Kidney (tissue), 13 donors: ENCODE measurements at regions not wholly inside any gene's neighbourhood (a gene's known extent, or its start where the extent isn't known, plus 50 kb on each side); places are given as distances from the start of the nearest gene placed in this dataset.

Experiments
- DNase-seq, 5 donors: peaks; one replicate each; pipeline ENCODE4 v3.0.0-alpha.2; 2013 to 2020
- FAIRE-seq: peaks from 2 replicates; lab custom pipeline; 2012; peaks lifted over from hg19 to GRCh38; lab: Jason Lieb, UNC
- H3K27ac ChIP-seq, 2 donors: one replicate each; pipeline ENCODE4 v1.7.0; 2013; ENCODE audit warnings: low read depth in 2 of 2, low read length in 2 of 2, inconsistent platforms in 1 of 2
- H3K27me3 ChIP-seq: one replicate; pipeline ENCODE4 v1.7.1; 2013; ENCODE audit warnings: low read length, inconsistent platforms; ENCODE audit not compliant: control insufficient read depth, insufficient read depth
- H3K36me3 ChIP-seq, 3 donors: one replicate each; pipeline versions ENCODE4 v1.7.0 to v1.7.1; 2013; ENCODE audit warnings: low read length in 3 of 3, control low read depth in 1 of 3, inconsistent platforms in 1 of 3; ENCODE audit not compliant: insufficient read depth in 3 of 3, control insufficient read depth in 2 of 3
- H3K4me1 ChIP-seq, 3 donors: one replicate each; pipeline versions ENCODE4 v1.7.0 to v1.7.1; 2013; ENCODE audit warnings: low read length in 3 of 3, inconsistent platforms in 1 of 3, low read depth in 1 of 3; ENCODE audit not compliant: control insufficient read depth in 2 of 3, insufficient read depth in 2 of 3
- H3K4me3 ChIP-seq, 3 donors: one replicate each; pipeline versions ENCODE4 v1.7.0 to v1.8.1; 2013; ENCODE audit warnings: low read length in 3 of 3, control low read depth in 1 of 3, inconsistent platforms in 1 of 3
- H3K9ac ChIP-seq, 3 donors: one replicate each; pipeline versions ENCODE4 v1.7.0 to v1.7.1; 2013; ENCODE audit warnings: low read length in 3 of 3, control low read depth in 1 of 3, inconsistent platforms in 1 of 3
- H3K9me3 ChIP-seq, 3 donors: one replicate each; pipeline versions ENCODE4 v1.7.0 to v1.7.1; 2013; ENCODE audit warnings: low read length in 3 of 3, control low read depth in 1 of 3, inconsistent platforms in 1 of 3; ENCODE audit not compliant: control insufficient read depth in 2 of 3, insufficient read depth in 1 of 3
- CTCF ChIP-seq: IDR thresholded peaks from 3 replicates; pipeline ENCODE4 v1.5.1; 2012; ENCODE audit warnings: mild to moderate bottlenecking, moderate library complexity, borderline replicate concordance; ENCODE audit not compliant: insufficient read depth; ENCODE audit errors: extremely low read depth
- intact Hi-C: fragments of 100-400 bp; cut with DNase I; formaldehyde crosslinking; loops from one replicate; pipeline ENCODE4 v1.11.1; 2022
- donor health status: control.
- donor health status: control.
- donor health status: control.
- donor health status: control.
- donor health status: control.
- donor health status: DM: yes; HTN: yes; CAD: no.
- donor health status: Normal renal cell carcinoma (clear cell type).

- FAIRE-seq (no peak), DNase-seq (no peak)
- Histone ChIP-seq H3K9ac (no peak overlapping the region), H3K4me1 (no peaks in the 10 kb centered on the region), H3K9me3 (no peaks in the 10 kb centered on the region), H3K27ac (no peak overlapping the region), H3K4me3 (no peak overlapping the region), H3K27me3 (no peaks in the 10 kb centered on the region), H3K36me3 (no peaks in the 10 kb centered on the region)
- intact Hi-C loops: no loop called here
- TF ChIP-seq CTCF: no peak
Measured at GRCh38 chr2:100630473-100630977, 67.7 kb downstream of the PDCL3 start.

- DNase-seq (no peak), FAIRE-seq (no peak)
- H3K4me3 ChIP-seq: no peak overlapping the region
- H3K4me1 ChIP-seq: no peaks in the 10 kb centered on the region
- H3K36me3 ChIP-seq: no peaks in the 10 kb centered on the region
- H3K27ac ChIP-seq: no peak overlapping the region
- intact Hi-C loops: no loop called here
- H3K9me3 ChIP-seq: no peaks in the 10 kb centered on the region
- no peak overlapping the region for H3K9ac ChIP-seq
- no peak for TF ChIP-seq CTCF
- H3K27me3 ChIP-seq: no peaks in the 10 kb centered on the region
Measured at GRCh38 chr2:100632037-100632436, 69.2 kb downstream of the PDCL3 start.

GRCh38 chr2:100632759-100633158 lies 70.0 kb downstream of the PDCL3 start:
- FAIRE-seq: no peak
- intact Hi-C loops: no loop called here
- Histone ChIP-seq H3K4me3 (no peak overlapping the region), H3K4me1 (no peaks in the 10 kb centered on the region), H3K9ac (no peak overlapping the region), H3K27ac (no peak overlapping the region), H3K36me3 (no peaks in the 10 kb centered on the region), H3K9me3 (no peaks in the 10 kb centered on the region), H3K27me3 (no peaks in the 10 kb centered on the region)
- no peak for TF ChIP-seq CTCF
- DNase-seq: no peak
